ENCODE measurements at regions not wholly inside any gene's neighbourhood (a gene's known extent, or its start where the extent isn't known, plus 50 kb on each side); places are given as distances from the start of the nearest gene placed in this dataset.
"Not testable (repeated sequence)": the region's sequence is repeated elsewhere in the genome, so short reads cannot be mapped to it uniquely, and the experiment has no call there.

- DNase-seq (ENCODE audit: low read depth, low spot score) = no peak
- ChIA-PET POLR2A (no interaction called here), CTCF (interaction anchor here (0.9 to 3.0 kb wide), 2 partner anchors 8 to 10 kb away, joined by 3 to 8 read pairs; no protein-coding TSS in a partner anchor)
- H3K4me3 ChIP-seq (ENCODE audit: low read depth, low read length) = no peak overlapping the region
- no peak for TF ChIP-seq CTCF (IDR thresholded peaks at IDR 0.05; ENCODE audit: insufficient read depth, low read length, missing control alignments)
Measured at GRCh38 chr7:67635271-67635670, 638.6 kb downstream of the TYW1 start.

- POLR2A ChIA-PET = no interaction called here
- CTCF ChIA-PET = interaction anchor here (2.2 to 3.0 kb wide), 2 partner anchors 11 kb away, joined by 8 to 16 read pairs; no protein-coding TSS in a partner anchor
- no peak for DNase-seq (ENCODE audit: low read depth, low spot score)
- H3K4me3 ChIP-seq (ENCODE audit: low read depth, low read length) = no peak overlapping the region
- TF ChIP-seq CTCF (IDR thresholded peaks at IDR 0.05; ENCODE audit: insufficient read depth, low read length, missing control alignments) = no peak
Measured at GRCh38 chr7:67636348-67637022, 639.9 kb downstream of the TYW1 start.

- no peak overlapping the region for H3K4me3 ChIP-seq (ENCODE audit: low read depth, low read length)
- no peak for TF ChIP-seq CTCF (IDR thresholded peaks at IDR 0.05; ENCODE audit: insufficient read depth, low read length, missing control alignments)
- POLR2A ChIA-PET = no interaction called here
- CTCF ChIA-PET = interaction anchor here (2.2 kb wide), 1 partner anchor 11 kb away, joined by 16 read pairs; no protein-coding TSS in a partner anchor
- DNase-seq (ENCODE audit: low read depth, low spot score) = no peak
Measured at GRCh38 chr7:67637023-67637358, 640.4 kb downstream of the TYW1 start.

GRCh38 chr7:67642542-67642941 is 645.9 kb downstream of the TYW1 start:
- POLR2A ChIA-PET = not testable (repeated sequence)

GRCh38 chr7:67644151-67644550 is 647.5 kb downstream of the TYW1 start:
- CTCF ChIA-PET = no interaction called here
- no peak for DNase-seq (ENCODE audit: low read depth, low spot score)
- POLR2A ChIA-PET = no interaction called here
- no peak for TF ChIP-seq CTCF (IDR thresholded peaks at IDR 0.05; ENCODE audit: insufficient read depth, low read length, missing control alignments)
- no peak overlapping the region for H3K4me3 ChIP-seq (ENCODE audit: low read depth, low read length)

More at GRCh38 chr7:67642542-67642941, 645.9 kb downstream of the TYW1 start:
- not testable (repeated sequence) for DNase-seq (ENCODE audit: low read depth, low spot score); H3K4me3 ChIP-seq (ENCODE audit: low read depth, low read length)
- CTCF ChIA-PET = interaction anchor here (0.8 kb wide), 1 partner anchor 19 kb away, joined by 3 read pairs; no protein-coding TSS in a partner anchor

- ChIA-PET POLR2A (no interaction called here), CTCF (no interaction called here)
- no peak overlapping the region for H3K4me3 ChIP-seq (ENCODE audit: low read depth, low read length)
- DNase-seq (ENCODE audit: low read depth, low spot score) = no peak
- no peak for TF ChIP-seq CTCF (IDR thresholded peaks at IDR 0.05; ENCODE audit: insufficient read depth, low read length, missing control alignments)
Measured at GRCh38 chr7:67652937-67653336, 656.3 kb downstream of the TYW1 start.

- TF ChIP-seq CTCF (IDR thresholded peaks at IDR 0.05; ENCODE audit: insufficient read depth, low read length, missing control alignments) = no peak
- CTCF ChIA-PET = no interaction called here
- POLR2A ChIA-PET = no interaction called here
- no peak overlapping the region for H3K4me3 ChIP-seq (ENCODE audit: low read depth, low read length)
- DNase-seq (ENCODE audit: low read depth, low spot score) = no peak
Measured at GRCh38 chr7:67653856-67654454, 657.3 kb downstream of the TYW1 start.
